NCI-H2227 (cell line): ENCODE measurements at regions not wholly inside any gene's neighbourhood (a gene's known extent, or its start where the extent isn't known, plus 50 kb on each side); places are given as distances from the start of the nearest gene placed in this dataset.

Experiments
- DNase-seq: peaks from one replicate; lab custom pipeline; 2025; ENCODE audit not compliant: unreplicated experiment; lab: John Stamatoyannopoulos, UW

DNA sequence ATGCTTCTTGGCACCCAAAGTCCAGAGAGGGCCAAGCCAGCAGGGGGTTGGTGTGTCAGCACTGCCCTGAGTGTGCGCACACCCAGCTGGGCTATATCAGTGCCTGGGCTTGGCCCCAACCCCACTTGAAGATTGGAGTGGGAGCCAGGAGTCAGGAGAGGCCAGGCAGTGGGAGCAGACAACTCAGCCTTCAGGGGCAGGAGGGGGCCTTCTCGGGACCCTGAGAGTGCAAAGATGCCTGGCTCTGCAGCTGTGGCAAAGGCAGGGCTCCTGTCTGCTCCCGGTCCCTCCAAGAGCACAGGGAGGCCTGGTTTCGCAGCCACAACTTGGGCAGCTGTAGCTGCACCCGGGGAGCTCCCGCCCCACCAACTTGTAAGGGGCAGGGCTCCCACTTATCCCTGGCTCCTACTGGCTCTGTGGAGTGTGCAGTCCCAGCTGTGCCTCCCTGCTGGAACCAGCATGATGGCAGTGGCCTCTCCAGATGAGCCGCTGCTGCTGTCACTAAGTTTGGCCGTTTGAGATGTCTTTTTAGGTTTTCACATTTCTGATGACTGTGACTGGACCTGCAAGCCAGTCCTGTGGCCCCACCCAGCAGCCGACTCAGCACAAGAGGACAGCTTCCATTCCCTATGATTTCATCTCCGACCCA, 148.8 kb upstream of the HS6ST1 start:
- DNase-seq, result no peak

DNA sequence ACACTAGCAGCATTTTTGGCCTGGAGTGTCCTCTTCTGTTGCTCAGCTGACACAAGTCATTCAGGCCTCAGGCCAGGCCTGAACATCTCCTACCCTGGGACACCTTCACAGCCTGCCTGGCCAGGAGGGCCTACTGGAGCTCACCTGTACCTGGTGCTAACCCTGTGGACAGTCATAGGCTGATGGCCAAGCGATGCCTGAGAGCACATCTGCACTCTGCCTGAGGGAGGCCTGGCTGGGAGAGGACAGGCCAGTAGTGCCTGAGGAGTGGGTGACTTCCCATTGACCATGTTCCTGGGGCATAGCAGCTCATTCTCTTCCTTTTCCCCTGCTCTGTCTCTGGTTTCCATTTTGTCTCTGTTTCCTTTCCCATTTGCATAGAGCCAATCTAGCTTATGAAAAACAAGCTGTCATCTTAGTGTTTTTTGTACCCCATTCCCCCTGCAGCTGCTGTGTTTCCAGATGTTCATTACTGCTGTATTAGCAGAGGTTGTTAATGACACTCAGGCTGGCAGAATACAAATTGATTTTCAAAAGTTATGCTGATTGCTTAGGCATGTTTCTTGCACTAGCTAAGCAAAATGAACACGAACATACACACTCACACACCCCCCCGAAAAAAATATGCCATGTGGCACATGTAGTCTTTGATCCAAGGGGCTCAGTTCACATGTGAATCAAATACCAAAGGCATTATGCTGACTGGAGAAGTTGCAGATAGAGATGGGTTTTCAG, 149.7 kb upstream of the HS6ST1 start:
- no peak for DNase-seq

GRCh38 chr2:128469203-128469602, 150.5 kb upstream of the HS6ST1 start:
- peak; percentile 19 for DNase-seq

DNA sequence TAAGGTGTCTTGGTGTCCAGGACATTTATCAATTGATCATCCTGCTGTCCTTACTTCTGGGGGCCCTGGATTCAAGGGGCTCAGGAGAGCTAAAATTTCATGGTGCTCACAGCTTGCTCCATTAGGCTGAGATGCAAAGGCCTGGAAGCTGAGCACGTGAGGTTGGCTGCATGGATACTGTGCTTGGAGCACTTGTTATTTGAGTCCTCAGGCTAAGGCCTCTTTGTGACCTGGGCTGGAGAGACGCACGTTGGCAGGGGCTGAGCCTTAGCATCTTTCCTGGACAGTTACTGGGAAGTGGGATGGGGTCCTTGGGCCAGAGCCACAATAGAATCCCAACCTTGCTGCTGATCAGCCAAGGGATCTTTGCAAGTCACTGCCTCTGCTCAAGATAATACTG, 151.2 kb upstream of the HS6ST1 start:
- DNase-seq, result no peak

DNA sequence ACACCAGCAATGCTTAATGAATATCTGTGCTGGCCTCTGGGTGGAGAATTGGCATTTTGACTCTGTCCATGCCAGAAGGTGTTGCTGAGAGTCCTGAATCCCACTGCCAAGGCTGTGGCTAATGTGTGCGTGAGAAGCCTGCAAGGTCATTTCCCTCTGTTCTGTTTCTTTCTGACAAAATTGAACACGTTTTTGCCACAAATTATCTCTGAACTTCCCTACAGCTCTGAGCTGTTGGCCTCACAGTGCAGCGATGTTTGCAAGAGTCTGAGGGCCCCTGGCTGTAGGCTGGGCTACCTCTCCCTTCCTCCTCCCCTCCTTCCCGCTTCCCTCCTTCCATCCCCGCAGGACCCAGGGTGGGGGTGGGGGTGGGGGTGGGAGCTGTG, 154.1 kb upstream of the HS6ST1 start:
- no peak for DNase-seq

DNA sequence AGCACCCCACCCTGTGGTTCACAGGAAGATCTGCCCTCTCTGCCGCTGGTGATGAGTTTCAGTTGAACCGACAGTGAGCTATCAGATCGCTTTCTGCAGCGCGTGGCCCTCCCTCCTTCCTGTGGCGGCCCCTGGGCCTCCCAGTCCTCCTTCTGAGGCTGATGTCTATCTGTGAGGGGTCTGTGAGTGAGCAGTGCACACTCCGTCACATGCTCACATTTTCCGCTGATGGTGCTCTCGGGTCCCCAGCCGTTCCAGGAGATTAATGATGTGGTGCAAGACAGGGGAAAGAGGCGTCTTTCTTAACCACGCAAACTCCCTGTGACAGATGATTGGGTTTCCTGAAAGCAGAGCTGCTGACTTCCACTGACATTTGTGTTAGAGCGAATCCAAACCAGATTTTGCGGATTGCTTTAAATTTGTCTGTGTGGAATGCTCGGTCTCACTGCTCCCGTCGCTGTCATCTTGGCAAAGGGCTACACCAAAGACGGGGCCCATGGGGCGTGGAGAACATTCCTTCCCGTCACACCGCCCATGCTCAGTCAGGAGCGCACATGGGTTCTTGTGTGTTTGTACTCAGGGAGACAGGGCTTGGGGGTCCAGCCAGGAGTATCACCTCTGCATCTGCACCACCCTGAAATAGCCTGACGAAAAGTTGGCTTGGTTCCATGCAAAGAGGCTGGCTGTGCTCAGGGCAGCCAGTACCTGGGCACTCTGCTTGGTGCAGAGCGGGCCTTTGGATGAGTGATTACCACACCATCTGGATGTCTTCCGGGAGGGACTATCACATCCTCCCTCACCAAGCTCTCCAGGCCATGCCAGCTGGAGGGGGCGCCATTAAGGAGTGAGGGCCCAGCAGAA, 154.7 kb upstream of the HS6ST1 start:
- DNase-seq, result no peak

DNA sequence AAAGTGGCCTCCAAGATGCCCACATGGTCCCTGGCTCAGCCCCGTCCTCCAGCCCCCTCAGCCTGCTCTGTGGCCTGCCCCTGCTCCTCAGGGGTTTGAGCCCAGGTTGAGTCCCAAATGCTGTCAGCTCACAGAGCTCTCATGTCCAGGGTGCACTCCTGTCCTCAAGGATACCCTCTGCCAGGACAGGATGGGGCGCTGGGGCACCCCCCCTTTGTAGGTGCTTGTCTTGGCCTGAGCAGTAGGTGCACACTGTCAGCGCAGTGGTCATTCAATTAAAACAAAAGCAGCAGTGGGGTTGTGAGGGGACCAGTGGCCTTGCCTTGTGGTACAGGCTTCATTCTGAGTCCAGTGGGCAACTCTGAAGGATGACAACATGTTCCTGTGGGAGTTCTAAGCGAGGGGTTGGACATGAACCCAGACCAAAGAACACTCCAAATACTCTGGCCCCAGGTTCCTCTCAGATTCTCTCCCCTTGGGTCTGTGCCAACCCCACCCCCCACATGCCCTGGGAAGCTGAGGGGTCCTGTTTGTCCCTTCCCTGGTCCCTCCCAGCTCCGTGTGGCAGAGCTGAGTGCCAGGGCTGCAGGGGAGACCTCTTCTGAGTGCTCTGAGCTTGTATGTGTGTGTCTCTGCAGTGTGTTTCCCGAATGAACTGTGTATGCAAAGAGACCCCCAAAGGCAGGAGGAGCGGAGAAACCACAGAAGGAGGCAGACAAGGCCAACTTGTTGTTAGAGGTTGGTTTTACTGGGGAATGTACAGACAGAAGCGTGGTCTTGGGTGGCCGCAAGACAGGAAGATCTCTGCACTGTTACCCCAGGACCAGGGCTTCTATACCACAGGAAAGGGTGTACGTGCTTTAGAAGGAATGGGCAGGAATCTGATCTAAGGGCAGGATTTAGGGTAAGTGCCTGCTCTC, 155.6 kb upstream of the HS6ST1 start:
- DNase-seq, result no peak

DNA sequence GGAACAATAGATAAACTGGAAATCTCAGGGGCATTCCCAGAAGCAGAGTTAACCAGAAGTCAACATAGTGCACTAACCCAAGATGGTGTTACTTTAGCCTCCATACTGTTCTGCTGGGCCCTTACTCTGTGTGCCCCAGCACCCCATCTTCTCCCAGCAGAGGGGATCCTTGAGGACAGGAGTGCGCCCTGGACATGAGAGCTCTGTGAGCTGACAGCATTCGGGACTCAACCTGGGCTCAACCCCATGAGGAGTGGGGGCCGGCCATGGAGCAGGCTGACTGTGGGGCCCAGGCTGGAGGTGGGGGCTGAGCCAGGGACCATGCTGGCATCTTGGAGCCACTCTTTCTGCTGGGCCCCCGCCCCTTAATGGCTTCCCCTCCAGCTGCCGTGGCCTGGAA, 156.3 kb upstream of the HS6ST1 start:
- no peak for DNase-seq

- no peak for DNase-seq
Measured at GRCh38 chr2:128475427-128476211, 157.0 kb upstream of the HS6ST1 start.

DNA sequence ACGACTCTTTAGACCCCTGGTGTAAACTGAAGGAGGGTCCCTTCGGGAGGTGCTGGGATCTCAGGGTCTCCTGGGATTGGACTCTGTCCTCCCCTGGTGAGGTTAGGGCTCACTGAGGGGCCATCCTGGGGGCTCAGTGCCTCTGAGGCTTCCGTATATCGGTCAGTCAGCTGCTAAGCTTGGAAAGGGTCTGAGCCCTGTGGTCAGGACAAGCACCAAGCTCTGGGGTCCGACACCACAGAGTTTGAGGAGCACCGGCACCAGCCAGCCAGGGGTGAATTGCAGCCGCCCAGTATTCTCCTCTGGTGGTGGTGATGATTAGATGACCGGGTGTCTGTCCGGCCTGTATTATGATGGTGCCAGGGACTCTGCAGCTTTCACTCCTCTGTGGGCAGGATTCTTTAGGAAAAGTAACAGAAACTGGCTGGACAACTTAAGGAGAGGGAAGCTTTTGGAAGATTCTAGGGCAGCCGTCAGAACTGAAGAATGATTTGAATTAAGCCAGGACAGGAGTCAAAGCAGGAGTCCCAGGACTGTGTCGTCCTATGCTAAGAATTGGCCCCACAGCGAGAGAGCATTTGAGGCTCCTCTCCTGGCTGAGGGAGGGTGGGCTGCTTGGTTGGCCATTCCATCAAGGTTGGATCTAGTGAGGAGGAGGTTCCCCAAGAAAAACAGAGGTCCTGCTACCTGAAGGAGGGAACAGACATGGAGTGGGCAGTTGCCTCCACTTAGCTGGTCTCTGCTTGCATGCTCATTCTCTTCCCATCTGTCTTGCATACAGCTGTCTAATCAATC, 158.6 kb upstream of the HS6ST1 start:
- DNase-seq, result no peak

DNA sequence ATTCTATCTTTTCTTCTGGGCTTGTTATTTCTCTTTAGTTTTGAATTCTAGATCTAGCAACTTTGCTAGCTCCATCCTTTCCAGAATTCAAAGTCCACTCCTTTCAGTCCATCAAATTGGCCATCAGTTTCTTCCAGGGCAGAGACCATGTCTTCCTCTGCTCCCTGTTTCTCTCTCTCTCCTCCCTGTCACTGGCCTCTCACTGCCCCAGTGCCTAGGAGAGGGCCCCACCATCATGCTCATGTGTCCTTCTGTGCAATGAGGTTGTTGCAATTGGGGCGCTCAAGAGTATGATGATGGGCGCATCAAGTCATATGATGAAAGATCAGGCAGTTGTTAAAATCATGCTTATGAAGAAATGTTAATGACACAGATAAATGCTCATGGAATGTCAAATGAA, 159.2 kb upstream of the HS6ST1 start:
- no peak for DNase-seq

- DNase-seq, result peak; percentile 41
Measured at GRCh38 chr2:128485761-128486639, 167.3 kb upstream of the HS6ST1 start.

GRCh38 chr2:128486640-128487375, 168.1 kb upstream of the HS6ST1 start:
- DNase-seq, result no peak

DNA sequence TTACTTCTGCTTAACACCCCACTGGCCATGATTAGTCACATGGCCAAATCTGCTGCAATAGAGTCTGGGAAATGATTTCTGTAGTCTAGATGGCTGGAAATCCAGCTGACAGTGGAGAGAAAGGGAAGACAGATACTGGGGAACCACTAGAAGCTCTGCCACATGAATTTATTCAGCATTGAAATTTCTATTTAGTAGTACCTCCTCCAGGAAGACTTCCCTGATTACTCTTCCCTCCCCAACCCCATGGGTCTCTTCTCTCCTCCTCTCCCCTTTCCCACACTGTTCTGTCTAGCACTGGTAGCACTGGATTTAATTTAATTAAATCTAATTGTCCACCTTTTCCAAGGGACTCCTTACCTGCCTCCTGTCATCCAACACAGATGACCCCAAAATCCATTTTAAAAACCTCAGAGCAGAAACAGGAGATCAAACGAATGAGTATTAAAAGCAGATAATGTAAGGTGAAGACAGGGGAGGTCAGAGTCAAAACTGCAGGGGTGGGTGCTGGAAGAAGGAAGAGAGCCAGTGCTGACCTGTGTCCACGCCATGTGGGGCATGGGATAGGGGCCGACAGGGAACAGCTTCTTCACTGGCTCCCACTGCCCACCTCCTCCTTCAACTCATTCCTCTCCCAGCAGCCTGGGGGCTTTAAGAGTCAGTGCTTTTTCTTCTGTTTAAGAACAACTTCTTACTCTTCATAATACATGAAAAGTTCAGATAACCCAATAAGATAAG, 169.2 kb upstream of the HS6ST1 start:
- no peak for DNase-seq

DNA sequence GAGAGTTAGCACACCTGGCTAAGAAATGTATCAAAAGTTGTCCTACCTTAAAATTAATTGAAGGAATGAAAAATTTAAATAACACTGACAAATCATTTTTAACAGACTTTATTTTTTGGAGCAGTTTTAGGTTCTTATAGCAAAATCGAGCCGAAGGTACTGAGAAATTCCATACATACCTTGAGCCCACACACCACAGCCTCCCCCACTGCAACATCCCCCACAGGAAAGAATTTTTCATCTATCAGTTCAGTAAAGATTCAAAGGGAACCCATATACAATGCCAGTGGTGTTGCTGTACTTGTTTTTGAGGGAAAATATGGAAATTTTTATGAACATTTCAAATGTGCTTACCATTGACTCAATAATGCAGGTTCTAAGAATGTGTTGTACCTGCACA, 169.8 kb upstream of the HS6ST1 start:
- DNase-seq, result no peak

GRCh38 chr2:128489526-128490273, 171.0 kb upstream of the HS6ST1 start:
- DNase-seq, result no peak
